ENCODE measurements at regions not wholly inside any gene's neighbourhood (a gene's known extent, or its start where the extent isn't known, plus 50 kb on each side); places are given as distances from the start of the nearest gene placed in this dataset.

GRCh38 chr2:67158718-67159117 lies 238.4 kb upstream of the ETAA1 start:
- no peak for TF ChIP-seq FOXM1 (IDR thresholded peaks at IDR 0.05; ENCODE audit: borderline replicate concordance)
- TF ChIP-seq SUZ12 (IDR thresholded peaks at IDR 0.05) = no peak
- TF ChIP-seq SP1 (IDR thresholded peaks at IDR 0.05) = no peak
- TF ChIP-seq ARNT (IDR thresholded peaks at IDR 0.05) = no peak
- TF ChIP-seq LEF1 (IDR thresholded peaks at IDR 0.05; ENCODE audit: borderline replicate concordance) = no peak
- TF ChIP-seq ZNF384 (IDR thresholded peaks at IDR 0.05) = no peak
- TF ChIP-seq NFRKB (IDR thresholded peaks at IDR 0.05) = no peak
- TF ChIP-seq PKNOX1 (IDR thresholded peaks at IDR 0.05) = no peak
- TF ChIP-seq BHLHE40 (IDR thresholded peaks at IDR 0.05; ENCODE audit: borderline replicate concordance) = no peak
- TF ChIP-seq FOXK2 (IDR thresholded peaks at IDR 0.05) = no peak
- no peak for TF ChIP-seq FOXA1 (IDR thresholded peaks at IDR 0.05)
- TF ChIP-seq L3MBTL2 (conservative IDR thresholded peaks at IDR 0.05) = no peak

Data from HEK293T (cell line).